Breast epithelium (tissue), 3 donors: ENCODE measurements at regions not wholly inside any gene's neighbourhood (a gene's known extent, or its start where the extent isn't known, plus 50 kb on each side); places are given as distances from the start of the nearest gene placed in this dataset.

ENCODE experiments used
- CTCF ChIP-seq, 3 donors: fragments of 450-650 bp; IDR thresholded peaks; one replicate each; pipeline ENCODE4 v1.5.1; 2016 to 2017; ENCODE audit warnings: antibody characterized with exemption in 3 of 3, mild to moderate bottlenecking in 3 of 3, moderate library complexity in 3 of 3
- POLR2A ChIP-seq: fragments of 450-650 bp; IDR thresholded peaks from one replicate; pipeline ENCODE4 v1.6.1; 2016; ENCODE audit warnings: antibody characterized with exemption, mild to moderate bottlenecking, moderate library complexity
- POLR2AphosphoS5 ChIP-seq, 3 donors: sonication (generic); formaldehyde crosslinking; IDR thresholded peaks; one replicate each; pipeline ENCODE4 v1.6.1; 2017; ENCODE audit warnings: antibody characterized with exemption in 3 of 3

- no peak for TF ChIP-seq CTCF (IDR thresholded peaks at IDR 0.05)
- no peak for TF ChIP-seq POLR2AphosphoS5 (IDR thresholded peaks at IDR 0.05)
- TF ChIP-seq POLR2A, result no peak
Observed at GRCh38 chr6:88544986-88545612, 379.0 kb upstream of the CNR1 start.
